SK-N-SH (cell line): ENCODE measurements at regions not wholly inside any gene's neighbourhood (a gene's known extent, or its start where the extent isn't known, plus 50 kb on each side); places are given as distances from the start of the nearest gene placed in this dataset.

ENCODE experiments used
- CTCF ChIA-PET: fragments of 300-600, 350-600 bp; formaldehyde crosslinking; extraction: SDS; loops from one replicate; lab custom pipeline; 2021; lab: Yijun Ruan, JAX
- POLR2A ChIA-PET: fragments of 350-600 bp; sonication (Branson Sonifier 250); formaldehyde crosslinking; extraction: SDS; loops from one replicate; lab custom pipeline; 2020; ENCODE audit warnings: antibody characterized with exemption, inconsistent platforms; lab: Yijun Ruan, JAX
- DNase-seq: peaks from one replicate; pipeline ENCODE4 v3.0.0; 2012
- H2AFZ ChIP-seq: fragments of 200-600 bp; sonication (generic); 2 replicates; pipeline ENCODE4 v1.8.1; 2016; ENCODE audit warnings: antibody characterized with exemption, mild to moderate bottlenecking, low read depth
- H3F3A ChIP-seq: fragments of 200-600 bp; sonication (generic); replicated peaks from 2 replicates; pipeline ENCODE3; 2016; ENCODE audit warnings: antibody characterized with exemption, mild to moderate bottlenecking; ENCODE audit not compliant: insufficient read depth
- H3K27ac ChIP-seq, 2 experiments: fragments of 200-500 bp in 1 of 2; fragments of 200-600 bp in 1 of 2; sonication (Bioruptor generic) in 1 of 2; sonication (generic), shearing (Covaris generic) in 1 of 2; 2 replicates each; pipeline versions ENCODE4 v1.5.1 to v1.6.1; 2014 to 2016; ENCODE audit warnings: low read depth in 2 of 2, inconsistent platforms in 1 of 2, low read length in 1 of 2, mild to moderate bottlenecking in 1 of 2, mixed read lengths in 1 of 2
- H3K27me3 ChIP-seq: fragments of 200-600 bp; sonication (generic), shearing (Covaris generic); 2 replicates; pipeline ENCODE4 v1.6.1; 2016; ENCODE audit warnings: mixed run types; ENCODE audit not compliant: insufficient read depth
- H3K36me3 ChIP-seq, 2 experiments: fragments of 200-500 bp in 1 of 2; fragments of 200-600 bp in 1 of 2; sonication (Bioruptor generic) in 1 of 2; sonication (generic) in 1 of 2; replicated peaks in 1 of 2; 2 replicates each; pipeline versions ENCODE3 to v1.5.1; 2014 to 2016; ENCODE audit warnings: low read length in 1 of 2, mild to moderate bottlenecking in 1 of 2; ENCODE audit not compliant: insufficient read depth in 2 of 2, control insufficient read depth in 1 of 2
- H3K4me1 ChIP-seq, 2 experiments: fragments of 200-500 bp in 1 of 2; fragments of 200-600 bp in 1 of 2; sonication (Bioruptor generic) in 1 of 2; sonication (generic), shearing (Covaris generic) in 1 of 2; 2 replicates each; pipeline versions ENCODE4 v1.5.1 to v1.6.1; 2014 to 2016; ENCODE audit warnings: low read depth in 1 of 2, low read length in 1 of 2, mixed run types in 1 of 2; ENCODE audit not compliant: insufficient read depth in 2 of 2, control insufficient read depth in 1 of 2
- H3K4me2 ChIP-seq: fragments of 200-600 bp; sonication (generic), shearing (Covaris generic); 2 replicates; pipeline ENCODE4 v1.6.1; 2017; ENCODE audit warnings: mixed run types
- H3K4me3 ChIP-seq, 2 experiments: fragments of 200-500 bp in 1 of 2; fragments of 200-600 bp in 1 of 2; sonication (Bioruptor generic) in 1 of 2; sonication (generic), shearing (Covaris generic) in 1 of 2; 2 replicates each; pipeline versions ENCODE4 v1.5.1 to v1.8.1; 2014 to 2016; ENCODE audit warnings: low read depth in 2 of 2, inconsistent platforms in 1 of 2, low read length in 1 of 2, mild to moderate bottlenecking in 1 of 2, mixed read lengths in 1 of 2, moderate library complexity in 1 of 2
- H3K79me2 ChIP-seq: fragments of 200-600 bp; sonication (generic); 2 replicates; pipeline ENCODE4 v1.8.1; 2017; ENCODE audit warnings: mild to moderate bottlenecking; ENCODE audit not compliant: insufficient read depth
- H3K9ac ChIP-seq: fragments of 200-600 bp; sonication (generic); 2 replicates; pipeline ENCODE4 v1.6.1; 2017; ENCODE audit warnings: mixed run types
- H3K9me2 ChIP-seq: fragments of 200-600 bp; sonication (generic); 2 replicates; pipeline ENCODE4 v1.6.1; 2017; ENCODE audit warnings: mixed run types
- H3K9me3 ChIP-seq: fragments of 200-600 bp; sonication (generic); 2 replicates; pipeline ENCODE4 v1.6.1; 2017; ENCODE audit warnings: mixed run types, mild to moderate bottlenecking, moderate library complexity
- H4K20me1 ChIP-seq: fragments of 200-600 bp; sonication (generic); 2 replicates; pipeline ENCODE4 v1.6.1; 2017; ENCODE audit warnings: mild to moderate bottlenecking, mixed run types; ENCODE audit not compliant: insufficient read depth
- CHD2 ChIP-seq: fragments of 150-350 bp; IDR thresholded peaks from 2 replicates; pipeline ENCODE4 v1.6.1; 2018; ENCODE audit warnings: low read length; ENCODE audit not compliant: partially characterized antibody
- EP300 ChIP-seq, 2 experiments: IDR thresholded peaks; 2 replicates each; pipeline versions ENCODE4 v1.4.0 to v1.6.1; 2012; ENCODE audit warnings: borderline replicate concordance in 1 of 2, low read depth in 1 of 2, low read length in 1 of 2
- EZH2phosphoT487 ChIP-seq: fragments of 200-600 bp; sonication (generic); IDR thresholded peaks from 2 replicates; pipeline ENCODE4 v1.6.1; 2017; ENCODE audit warnings: low read depth, mixed run types, mild to moderate bottlenecking, antibody characterized with exemption, moderate library complexity, borderline replicate concordance
- FOXJ3 ChIP-seq: sonication (generic); formaldehyde crosslinking; IDR thresholded peaks from 2 replicates; pipeline ENCODE4 v1.5.1; 2020; ENCODE audit warnings: mild to moderate bottlenecking, missing genetic modification reagents
- IRF3 ChIP-seq: fragments of 150-350 bp; IDR thresholded peaks from 2 replicates; pipeline ENCODE4 v1.6.1; 2016; ENCODE audit warnings: mild to moderate bottlenecking, low read depth, low read length
- MAX ChIP-seq: IDR thresholded peaks from 2 replicates; pipeline ENCODE4 v1.4.0; 2012; ENCODE audit warnings: low read depth
- MEF2A ChIP-seq: IDR thresholded peaks from 2 replicates; pipeline ENCODE4 v1.4.0; 2012; ENCODE audit warnings: low read depth, borderline replicate concordance
- MXI1 ChIP-seq: IDR thresholded peaks from 2 replicates; pipeline ENCODE4 v1.6.1; 2012; ENCODE audit warnings: mild to moderate bottlenecking, low read depth, low read length, improper control_type of control experiment
- POLR2AphosphoS5 ChIP-seq: IDR thresholded peaks from 2 replicates; pipeline ENCODE4 v1.6.1; 2012; ENCODE audit warnings: low read depth, low read length
- RAD21 ChIP-seq: IDR thresholded peaks from 2 replicates; pipeline ENCODE4 v1.6.1; 2012; ENCODE audit warnings: mild to moderate bottlenecking, low read length
- REST ChIP-seq: IDR thresholded peaks from 2 replicates; pipeline ENCODE4 v1.6.1; 2012; ENCODE audit warnings: mild to moderate bottlenecking, low read depth, low read length, moderate library complexity
- RFX5 ChIP-seq: IDR thresholded peaks from 2 replicates; pipeline ENCODE4 v1.6.1; 2012; ENCODE audit warnings: mild to moderate bottlenecking, improper control_type of control experiment, low read length
- SIN3A ChIP-seq: IDR thresholded peaks from 2 replicates; pipeline ENCODE4 v1.6.1; 2012; ENCODE audit warnings: low read depth, mild to moderate bottlenecking, low read length, moderate library complexity, borderline replicate concordance
- SMC3 ChIP-seq: IDR thresholded peaks from 2 replicates; pipeline ENCODE4 v1.6.1; 2012; ENCODE audit warnings: low read depth, low read length, improper control_type of control experiment
- TAF1 ChIP-seq: IDR thresholded peaks from 2 replicates; pipeline ENCODE4 v1.6.1; 2012; ENCODE audit warnings: low read depth, mild to moderate bottlenecking, low read length, moderate library complexity, borderline replicate concordance
- TCF12 ChIP-seq: IDR thresholded peaks from 2 replicates; pipeline ENCODE4 v1.4.0; 2012
- TEAD4 ChIP-seq: IDR thresholded peaks from 2 replicates; pipeline ENCODE4 v1.4.0; 2012; ENCODE audit warnings: mild to moderate bottlenecking, borderline replicate concordance; ENCODE audit not compliant: insufficient read depth
- YY1 ChIP-seq: IDR thresholded peaks from 2 replicates; pipeline ENCODE4 v1.4.0; 2012; ENCODE audit warnings: low read depth, mild to moderate bottlenecking
- WGBS: methylation state at CpG from one replicate; pipeline ENCODE4 v1.1.6; 2017; ENCODE audit warnings: low lambda C conversion rate; 5-methylcytosine and 5-hydroxymethylcytosine counted together

- no peak overlapping the region for H3K9ac ChIP-seq
- H3F3A ChIP-seq, result no peaks in the 10 kb centered on the region
- H3K4me1 ChIP-seq, result no peaks in the 10 kb centered on the region; a peak in 1 of 4 replicates
- H3K4me2 ChIP-seq, result no peak overlapping the region
- no peaks in the 10 kb centered on the region for H3K79me2 ChIP-seq
- H3K27ac ChIP-seq, result no peak overlapping the region
- no peaks in the 10 kb centered on the region for H4K20me1 ChIP-seq
- ChIA-PET CTCF (interaction anchor here (0.7 kb wide), 1 partner anchor 10 kb away, joined by 3 read pairs; no protein-coding TSS in a partner anchor), POLR2A (no interaction called here)
- no peaks in the 10 kb centered on the region for H3K27me3 ChIP-seq
- no peaks in the 10 kb centered on the region for H3K9me2 ChIP-seq
- TF ChIP-seq EZH2phosphoT487 (no peak), FOXJ3 (no peak), MXI1 (no peak), MEF2A (no peak), POLR2AphosphoS5 (no peak), TCF12 (no peak), IRF3 (no peak), SMC3 (no peak), EP300 (IDR thresholded peaks at IDR 0.05; ENCODE audit: borderline replicate concordance in 1 of 2, low read depth in 1 of 2, low read length in 1 of 2) (no peak)
- WGBS, result 10% methylated on average over 2 of the region's 4 CpGs
- no peak overlapping the region for H3K4me3 ChIP-seq
- H3K36me3 ChIP-seq, result no peaks in the 10 kb centered on the region
- H2AFZ ChIP-seq, result no peak overlapping the region
- DNase-seq, result no peak
- peaks cover 6% of the 10 kb centered on the region; the same call in 1 of the 2 replicates for H3K9me3 ChIP-seq
These were observed 359.9 kb downstream of the ADGRD1 start for GRCh38 chr12:131313635-131314034.

GRCh38 chr12:131314524-131315090 is 360.9 kb downstream of the ADGRD1 start:
- Histone ChIP-seq H3K4me2 (no peak overlapping the region), H3K27ac (no peak overlapping the region), H3K79me2 (no peaks in the 10 kb centered on the region), H3K9ac (no peak overlapping the region), H3K4me3 (no peak overlapping the region), H3K9me2 (no peaks in the 10 kb centered on the region), H3K4me1 (no peaks in the 10 kb centered on the region; a peak in 1 of 4 replicates), H3K9me3 (no peaks in the 10 kb centered on the region; the same call in 1 of the 2 replicates), H3K27me3 (no peaks in the 10 kb centered on the region), H4K20me1 (no peaks in the 10 kb centered on the region), H3K36me3 (no peaks in the 10 kb centered on the region), H3F3A (no peaks in the 10 kb centered on the region), H2AFZ (no peak overlapping the region)
- no peak for TF ChIP-seq EP300 (IDR thresholded peaks at IDR 0.05; ENCODE audit: borderline replicate concordance in 1 of 2, low read depth in 1 of 2, low read length in 1 of 2)
- ChIA-PET CTCF (interaction anchor here (0.7 kb wide), 1 partner anchor 9 kb away, joined by 3 read pairs; no protein-coding TSS in a partner anchor), POLR2A (no interaction called here)
- DNase-seq, result no peak

GRCh38 chr12:131315601-131316000 is 361.9 kb downstream of the ADGRD1 start:
- no peak overlapping the region for H3K27ac ChIP-seq
- no peaks in the 10 kb centered on the region; a peak in 1 of 4 replicates for H3K4me1 ChIP-seq
- H3K9ac ChIP-seq, result no peak overlapping the region
- DNase-seq, result no peak
- no peak overlapping the region for H3K4me2 ChIP-seq
- no peaks in the 10 kb centered on the region for H3K9me3 ChIP-seq
- WGBS, result 48% methylated on average over 2 of the region's 3 CpGs
- POLR2A ChIA-PET, result no interaction called here
- no peaks in the 10 kb centered on the region for H3K36me3 ChIP-seq
- no peaks in the 10 kb centered on the region for H3K9me2 ChIP-seq
- no peak overlapping the region for H3K4me3 ChIP-seq
- no peaks in the 10 kb centered on the region for H3K27me3 ChIP-seq
- H3F3A ChIP-seq, result no peaks in the 10 kb centered on the region
- H3K79me2 ChIP-seq, result no peaks in the 10 kb centered on the region
- H2AFZ ChIP-seq, result no peak overlapping the region
- CTCF ChIA-PET, result no interaction called here
- no peaks in the 10 kb centered on the region for H4K20me1 ChIP-seq
- no peak for TF ChIP-seq EP300 (IDR thresholded peaks at IDR 0.05; ENCODE audit: borderline replicate concordance in 1 of 2, low read depth in 1 of 2, low read length in 1 of 2)
- no peak for TF ChIP-seq CHD2
- no peak for TF ChIP-seq RAD21
- TF ChIP-seq REST, result no peak
- TF ChIP-seq TAF1, result no peak
- TF ChIP-seq EZH2phosphoT487, result no peak
- no peak for TF ChIP-seq YY1
- no peak for TF ChIP-seq TEAD4
- no peak for TF ChIP-seq MEF2A
- TF ChIP-seq MAX, result no peak
- no peak for TF ChIP-seq SIN3A
- TF ChIP-seq RFX5, result no peak
